Germinal center (tissue), 1 donor: ENCODE measurements at regions not wholly inside any gene's neighbourhood (a gene's known extent, or its start where the extent isn't known, plus 50 kb on each side); places are given as distances from the start of the nearest gene placed in this dataset.

Source experiments
- DNase-seq: peaks from one replicate; pipeline ENCODE4 v3.0.0; 2012; ENCODE audit warnings: mixed read lengths, low spot score

DNA sequence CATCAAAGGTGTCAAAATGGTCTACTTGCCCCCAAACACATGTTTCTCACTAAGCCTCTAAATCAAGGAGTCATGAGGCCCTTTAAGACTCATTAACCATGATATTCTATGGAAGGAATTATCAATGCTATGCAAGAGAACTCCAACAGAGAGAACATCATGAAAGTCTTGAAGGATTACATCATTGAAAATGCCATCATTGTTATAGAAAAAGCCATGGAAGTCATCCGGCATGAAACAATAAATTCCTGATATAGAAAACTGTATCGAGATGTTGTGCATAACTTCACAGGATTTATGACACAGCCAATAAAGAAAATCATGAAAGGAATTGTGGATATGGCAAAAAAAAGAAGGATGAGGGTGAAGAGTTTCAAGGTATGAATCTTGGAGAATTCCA lies 1363.6 kb upstream of the CDH2 start:
- no peak for DNase-seq

DNA sequence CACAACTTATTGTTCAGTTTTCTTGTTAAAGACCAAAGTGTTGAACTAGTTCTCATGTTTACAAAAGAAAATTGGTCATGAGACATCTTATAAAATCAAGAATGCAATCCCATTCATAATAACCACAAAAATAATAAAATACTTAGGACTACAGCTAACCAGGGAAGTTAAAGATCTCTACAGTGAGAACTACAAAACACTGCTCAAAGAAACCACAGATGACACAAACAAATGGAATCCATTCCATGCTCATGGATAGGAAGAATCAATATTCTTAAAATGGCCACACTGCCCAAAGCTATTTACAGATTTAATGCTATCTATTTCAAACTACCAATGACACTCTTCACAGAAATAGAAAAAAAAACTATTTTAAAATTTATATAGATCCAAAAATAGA lies 1354.8 kb upstream of the CDH2 start:
- DNase-seq: no peak

DNA sequence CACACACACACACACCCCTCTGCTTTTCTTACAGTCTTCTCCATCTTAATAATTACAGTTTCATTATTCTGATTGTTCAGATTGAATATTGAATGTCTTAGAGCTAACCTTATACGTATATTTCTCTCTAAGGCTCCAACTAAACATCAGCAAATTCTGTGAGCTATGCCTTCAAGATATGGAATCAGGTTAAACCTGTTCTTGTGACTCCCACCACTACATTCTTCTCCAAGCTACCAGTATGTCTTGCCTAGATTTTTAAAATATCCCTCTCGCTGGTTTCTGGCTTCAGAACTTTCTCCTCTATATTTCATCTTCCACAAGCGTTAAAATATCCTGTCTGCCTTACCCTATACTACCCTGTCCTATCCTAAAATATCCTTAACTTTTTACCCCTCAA lies 1346.4 kb upstream of the CDH2 start:
- no peak for DNase-seq

DNA sequence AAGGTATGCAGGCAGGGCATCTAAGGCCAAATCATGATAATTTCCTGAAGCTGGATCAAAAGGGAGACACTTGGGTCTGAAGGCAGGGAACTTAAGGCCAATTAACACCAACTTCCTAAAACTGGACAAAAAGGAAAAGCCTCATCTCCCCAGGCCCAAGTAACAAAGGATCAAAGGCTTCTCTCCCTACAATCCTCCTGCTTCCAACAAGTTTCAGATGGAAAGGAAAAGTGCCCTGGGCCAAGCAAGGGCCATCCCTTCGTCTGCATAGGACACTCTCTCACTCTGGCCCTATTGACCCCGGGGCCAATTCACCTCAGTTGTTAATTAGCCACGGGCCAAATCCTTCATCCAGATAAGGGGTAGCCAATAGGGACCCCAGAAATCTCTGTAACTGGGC lies 1335.8 kb upstream of the CDH2 start:
- DNase-seq: no peak

DNA sequence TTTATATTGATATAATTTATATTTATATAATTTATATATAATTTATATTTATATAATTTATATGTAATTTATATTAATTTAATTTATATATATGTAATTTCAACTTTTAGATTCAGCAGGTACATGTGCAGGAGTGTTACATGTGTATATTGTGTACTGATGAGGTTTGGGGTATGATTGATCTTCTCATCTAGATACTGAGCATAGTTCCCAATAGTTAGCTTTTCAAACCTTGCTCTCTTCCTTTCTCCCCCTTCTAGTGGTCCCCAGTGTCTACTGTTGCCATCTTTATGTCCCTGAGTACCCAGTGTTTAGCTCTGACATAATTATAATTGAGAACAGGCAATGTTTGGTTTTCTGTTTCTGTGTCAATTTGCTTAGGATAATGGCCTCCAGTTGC lies 1335.3 kb upstream of the CDH2 start:
- DNase-seq: no peak

DNA sequence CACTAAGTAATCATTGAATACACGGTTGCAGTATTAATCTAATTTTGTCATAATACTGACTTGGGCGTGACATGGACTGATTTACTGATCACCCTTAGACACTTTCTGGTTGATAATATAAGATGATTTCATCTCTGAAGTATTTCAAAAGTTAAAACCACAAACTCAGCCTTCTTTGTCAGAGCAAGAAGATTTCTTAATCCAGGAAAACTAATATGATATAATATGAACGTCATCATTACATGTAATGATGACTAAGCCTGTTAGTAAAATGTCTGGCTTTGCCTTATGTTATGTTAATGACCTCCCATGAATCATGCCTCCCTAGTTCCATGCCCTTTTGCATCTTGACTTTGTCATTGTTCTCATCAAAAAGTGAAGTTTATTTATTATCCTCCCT lies 1325.0 kb upstream of the CDH2 start:
- no peak for DNase-seq

DNA sequence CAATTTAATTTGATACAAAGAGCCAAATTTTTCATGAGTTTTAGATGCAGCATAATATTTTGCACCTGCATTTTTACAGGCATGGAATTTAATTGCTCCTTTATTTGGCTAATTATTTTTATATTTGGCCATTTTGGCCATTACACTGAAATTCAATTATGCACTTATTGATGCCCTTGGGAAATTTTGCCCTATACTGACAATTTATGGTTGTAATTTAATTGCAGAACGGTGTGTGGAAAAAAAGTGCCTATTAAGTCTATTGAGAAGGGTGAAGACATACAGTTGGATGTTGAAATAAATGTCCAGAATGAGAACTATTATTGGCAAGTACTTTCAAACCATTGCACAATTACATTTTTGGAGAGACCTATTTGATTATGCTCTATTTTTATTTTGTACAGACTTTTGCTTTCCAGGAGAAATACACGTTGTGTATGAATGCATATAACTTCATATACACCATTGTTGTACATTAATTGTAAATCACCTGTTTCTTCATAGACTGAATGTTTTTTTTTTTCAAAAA lies 1319.3 kb upstream of the CDH2 start:
- DNase-seq: no peak

DNA sequence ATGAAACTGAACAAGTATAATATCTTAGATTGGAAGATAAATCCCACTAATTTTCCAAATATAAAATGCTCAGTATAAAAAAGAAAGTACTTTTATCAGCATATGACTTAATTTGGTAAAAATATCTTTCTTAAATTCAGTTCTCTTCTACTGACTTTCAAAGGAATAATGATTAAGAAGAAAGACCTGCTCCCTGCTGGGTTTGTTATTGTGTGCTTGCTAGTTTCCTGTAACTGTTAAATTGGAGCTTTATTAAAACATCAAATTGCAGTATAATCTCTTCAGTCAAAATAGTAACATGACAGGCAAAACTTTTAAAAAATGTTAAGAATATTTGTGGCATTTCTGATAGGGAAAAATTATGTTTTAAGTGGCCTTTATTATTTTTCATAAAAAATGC lies 1317.4 kb upstream of the CDH2 start:
- DNase-seq: no peak

DNA sequence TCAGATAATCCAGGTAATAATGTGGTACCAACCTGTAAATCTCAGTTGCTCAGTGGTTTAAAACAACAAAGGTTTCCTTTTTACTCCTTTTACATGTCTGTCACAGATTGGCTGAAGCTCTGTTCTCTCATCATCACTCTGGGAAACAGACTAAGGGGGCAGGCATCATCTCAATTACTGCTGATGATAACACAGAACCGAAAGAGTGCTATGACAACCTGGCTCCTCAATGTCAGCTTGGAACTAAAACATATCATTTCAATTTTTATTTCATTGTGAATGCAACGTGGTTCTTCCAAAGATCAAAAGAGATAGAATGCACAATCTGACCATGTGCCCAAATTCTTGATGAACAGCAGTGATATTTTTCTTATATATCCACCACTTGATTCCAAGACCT lies 1315.0 kb upstream of the CDH2 start:
- no peak for DNase-seq

DNA sequence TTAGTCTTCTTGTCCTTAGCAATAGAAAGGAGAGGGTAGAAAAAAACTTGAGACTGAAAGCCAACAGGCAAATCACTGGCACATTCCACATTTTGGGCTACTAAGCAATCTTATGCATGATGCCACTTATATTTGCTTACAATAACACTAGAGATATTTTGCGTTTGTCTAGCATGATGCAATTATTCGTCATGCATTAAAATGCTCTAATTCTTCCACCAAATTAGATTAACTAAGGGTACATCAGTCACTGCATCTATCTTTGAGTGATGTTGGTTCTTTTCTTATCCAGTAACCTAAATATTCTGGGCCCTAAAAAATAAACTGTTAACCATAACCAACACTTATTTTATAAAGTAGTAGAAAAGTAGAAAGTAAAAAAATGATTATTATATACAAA lies 1311.7 kb upstream of the CDH2 start:
- no peak for DNase-seq

DNA sequence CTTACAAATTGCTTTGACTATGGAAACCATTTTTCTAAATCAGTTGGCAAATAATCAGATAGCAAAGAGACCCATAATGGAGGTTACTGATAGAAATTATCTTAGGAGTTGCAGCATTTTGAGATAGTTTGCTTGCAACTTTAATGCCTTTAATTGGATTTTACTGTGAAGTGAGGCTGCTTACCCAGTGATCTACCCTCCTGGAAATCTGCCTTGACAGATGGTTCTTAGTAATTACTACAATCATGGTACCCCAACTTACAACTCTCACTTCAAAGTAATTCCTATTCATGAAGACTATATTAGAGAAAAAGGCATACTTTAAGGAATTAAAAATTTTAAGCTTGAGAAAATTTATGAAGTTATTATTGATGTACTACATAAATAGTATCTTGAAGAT lies 1288.6 kb upstream of the CDH2 start:
- no peak for DNase-seq

DNA sequence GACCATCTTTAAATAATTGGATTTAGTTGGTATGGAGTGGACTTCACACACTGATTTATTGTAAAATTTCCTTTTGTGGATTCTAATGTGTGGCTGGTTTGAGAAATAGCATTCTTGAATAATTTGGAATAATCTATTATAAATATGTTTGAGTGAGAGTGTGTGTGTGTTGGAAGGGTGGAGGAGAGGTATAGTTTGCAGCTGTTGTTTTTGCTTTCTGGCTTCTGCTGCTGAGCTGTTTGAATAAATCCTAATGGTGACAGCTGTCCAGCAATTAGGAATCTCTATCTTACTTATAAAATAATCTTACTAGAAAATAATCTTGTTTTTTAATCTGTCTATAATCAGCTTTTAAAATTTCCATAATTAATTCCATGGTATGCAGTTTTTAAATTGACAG lies 1283.0 kb upstream of the CDH2 start:
- DNase-seq: no peak

DNA sequence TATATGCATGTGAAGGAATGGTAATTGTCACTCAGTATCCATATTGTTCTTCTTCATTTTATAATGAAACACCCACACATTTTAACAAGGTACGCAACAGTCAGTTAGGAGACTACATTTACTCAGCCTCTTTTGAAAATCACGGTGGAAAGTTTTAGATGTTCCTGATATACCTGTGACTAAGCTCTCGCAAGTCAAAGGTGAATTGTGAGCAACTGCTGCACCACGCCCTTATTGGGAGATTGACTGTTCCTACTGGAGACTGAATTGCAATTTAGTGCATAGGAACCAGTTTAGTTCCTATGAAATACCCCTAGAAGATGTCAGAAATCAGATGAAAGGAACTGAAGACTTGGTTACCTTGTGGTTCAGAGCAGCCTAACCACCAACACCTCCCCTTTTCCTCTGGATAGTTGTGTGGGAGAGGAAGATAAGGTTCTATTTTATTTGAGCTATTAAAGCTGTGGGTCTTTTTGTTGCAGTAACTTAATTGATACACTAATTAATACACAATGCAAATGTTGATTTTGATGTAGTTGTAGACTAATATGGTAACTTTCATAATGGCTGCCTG lies 1280.5 kb upstream of the CDH2 start:
- DNase-seq: no peak

DNA sequence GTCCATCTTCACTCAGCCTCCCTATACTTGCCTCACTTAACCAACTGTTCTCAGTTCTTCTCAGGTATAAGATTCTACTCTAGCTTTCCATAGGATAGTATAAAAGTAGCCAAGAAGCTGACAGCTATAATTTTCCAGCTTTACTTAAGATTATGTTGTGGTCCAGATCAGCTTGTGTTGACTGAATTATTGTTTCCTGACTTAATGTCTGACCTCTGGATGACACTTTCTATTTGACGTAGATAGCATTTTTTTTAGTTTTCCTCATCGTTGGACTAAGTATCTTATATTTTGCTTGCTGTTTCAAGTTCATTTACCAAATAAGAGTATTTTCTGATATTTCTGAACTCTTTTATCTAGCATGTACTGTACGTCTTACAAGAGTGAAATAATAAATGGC lies 1272.5 kb upstream of the CDH2 start:
- DNase-seq: no peak

DNA sequence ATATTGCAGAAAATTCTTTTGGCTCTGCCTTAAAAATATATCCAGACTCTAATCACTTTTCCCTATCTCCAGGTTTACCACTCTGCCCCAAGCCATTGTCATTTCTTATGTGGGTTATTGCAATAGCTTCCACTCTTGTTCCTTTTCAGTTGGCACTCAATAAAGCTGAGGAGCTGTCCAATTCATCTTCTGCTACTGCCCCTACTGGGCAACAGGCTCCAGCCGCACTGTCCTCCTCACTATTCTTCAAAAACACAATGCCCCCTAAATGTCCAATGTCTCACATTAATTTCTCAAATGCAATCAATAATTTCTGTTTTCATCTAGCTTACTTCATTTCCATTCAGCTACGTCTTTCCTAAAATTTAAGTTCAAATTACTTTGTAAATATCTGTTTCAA lies 1262.5 kb upstream of the CDH2 start:
- DNase-seq: no peak

DNA sequence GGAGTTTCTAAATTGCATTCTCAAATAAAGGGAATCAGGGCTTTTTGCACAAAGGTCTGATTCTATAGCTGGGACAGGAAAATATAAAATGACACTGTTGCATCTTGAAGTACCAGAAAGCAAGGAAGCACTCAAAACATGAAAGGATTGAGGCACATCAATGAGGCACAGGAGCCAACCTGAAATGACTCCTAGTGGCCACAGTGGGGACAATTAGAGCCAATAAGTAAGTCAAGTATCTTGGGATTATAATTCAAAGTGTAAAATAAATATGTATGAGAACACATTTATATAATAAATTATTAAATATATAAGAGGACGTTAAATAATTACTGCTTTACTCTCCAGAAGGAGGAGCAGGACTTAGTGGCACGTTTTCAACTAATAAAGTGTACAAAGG lies 1259.5 kb upstream of the CDH2 start:
- DNase-seq: no peak

DNA sequence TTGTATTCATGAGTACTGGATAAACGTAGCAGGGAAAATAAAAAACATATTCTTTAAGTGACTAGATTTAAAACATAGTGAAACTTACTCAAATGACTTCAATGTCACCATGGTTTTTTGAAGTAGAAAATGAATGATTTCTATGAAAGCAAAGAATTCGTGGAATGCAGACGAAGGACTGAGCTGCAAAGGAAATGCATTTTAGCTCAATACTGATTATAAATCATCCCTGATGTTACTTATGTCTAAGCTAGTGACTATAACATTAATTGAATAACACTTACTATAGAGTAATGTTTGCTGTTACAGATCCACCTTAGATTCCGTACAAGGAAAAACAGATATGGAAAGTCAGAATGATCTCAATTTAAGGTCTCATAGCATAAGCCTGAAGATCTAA lies 1257.7 kb upstream of the CDH2 start:
- DNase-seq: no peak

DNA sequence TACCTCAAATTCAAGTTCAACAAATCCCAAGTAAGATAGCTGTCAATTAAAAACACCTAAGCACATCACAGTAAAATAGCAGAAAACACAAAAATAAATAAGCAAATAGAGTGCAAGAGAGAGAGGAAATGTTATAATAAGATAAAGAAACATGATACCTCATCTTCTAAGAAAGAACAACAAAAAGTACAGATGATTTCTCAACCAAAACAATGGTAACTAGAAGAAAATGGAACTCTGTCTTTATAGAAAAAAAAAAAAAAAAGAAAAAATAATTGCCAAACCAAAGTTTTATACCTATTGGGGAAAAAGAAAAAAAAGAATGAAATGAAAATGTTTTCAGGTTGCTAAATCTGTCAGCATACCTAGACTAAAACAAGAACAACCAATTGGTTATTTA lies 1253.5 kb upstream of the CDH2 start:
- no peak for DNase-seq

DNA sequence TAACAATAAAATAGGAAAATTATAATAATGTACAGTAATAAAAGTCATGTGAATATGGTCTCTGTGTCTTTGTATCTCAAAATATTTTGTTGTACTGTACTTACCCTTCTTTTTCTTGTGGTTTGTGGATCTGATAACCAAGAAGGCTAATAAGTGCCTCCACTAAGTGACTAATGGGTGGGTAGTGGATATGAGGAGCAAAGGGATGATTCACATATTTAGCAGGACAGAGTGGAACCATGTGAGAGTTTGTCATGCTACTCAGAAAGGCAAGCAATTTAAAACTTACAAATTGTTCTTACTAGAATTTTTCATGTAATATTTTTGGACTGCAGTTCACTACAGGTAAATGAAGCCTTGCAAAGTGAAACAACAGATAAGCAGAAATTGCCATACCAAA lies 1241.2 kb upstream of the CDH2 start:
- DNase-seq: no peak

DNA sequence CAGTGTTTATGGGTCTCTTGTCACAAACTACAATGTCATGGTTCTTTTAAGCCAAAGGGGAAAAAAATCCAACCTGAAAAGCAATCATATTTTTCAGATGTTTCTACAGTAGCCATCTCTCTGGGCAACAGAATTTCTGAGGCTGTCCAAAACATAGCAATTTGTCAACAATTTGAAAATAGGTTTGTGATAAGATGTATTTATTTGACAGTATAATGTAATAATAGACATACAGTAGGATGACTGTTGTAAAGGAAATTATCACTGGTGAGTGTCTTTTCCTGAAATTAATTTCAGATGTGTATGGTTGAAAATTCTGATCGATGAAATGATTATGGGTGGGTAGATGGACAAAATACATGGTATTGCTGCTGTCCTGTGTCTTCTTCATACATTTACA lies 1230.1 kb upstream of the CDH2 start:
- no peak for DNase-seq

DNA sequence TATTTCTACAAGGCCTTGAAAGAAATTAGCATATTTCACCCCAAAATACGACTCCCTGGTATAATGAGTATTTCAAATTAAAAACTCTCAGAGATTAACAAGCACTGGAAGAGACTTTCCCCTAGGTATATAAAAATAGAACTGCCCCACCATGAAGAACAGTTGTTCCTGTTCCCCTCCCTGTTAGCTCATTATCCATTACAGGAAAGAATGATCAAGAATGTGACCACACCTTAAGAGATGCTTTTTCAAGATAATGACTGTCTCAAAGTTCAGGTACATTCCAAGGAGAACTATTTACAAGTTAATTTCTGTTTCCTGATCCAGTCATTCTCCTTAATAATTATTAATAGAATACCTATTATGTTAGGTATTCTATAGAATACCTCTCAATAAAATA lies 1220.6 kb upstream of the CDH2 start:
- no peak for DNase-seq

DNA sequence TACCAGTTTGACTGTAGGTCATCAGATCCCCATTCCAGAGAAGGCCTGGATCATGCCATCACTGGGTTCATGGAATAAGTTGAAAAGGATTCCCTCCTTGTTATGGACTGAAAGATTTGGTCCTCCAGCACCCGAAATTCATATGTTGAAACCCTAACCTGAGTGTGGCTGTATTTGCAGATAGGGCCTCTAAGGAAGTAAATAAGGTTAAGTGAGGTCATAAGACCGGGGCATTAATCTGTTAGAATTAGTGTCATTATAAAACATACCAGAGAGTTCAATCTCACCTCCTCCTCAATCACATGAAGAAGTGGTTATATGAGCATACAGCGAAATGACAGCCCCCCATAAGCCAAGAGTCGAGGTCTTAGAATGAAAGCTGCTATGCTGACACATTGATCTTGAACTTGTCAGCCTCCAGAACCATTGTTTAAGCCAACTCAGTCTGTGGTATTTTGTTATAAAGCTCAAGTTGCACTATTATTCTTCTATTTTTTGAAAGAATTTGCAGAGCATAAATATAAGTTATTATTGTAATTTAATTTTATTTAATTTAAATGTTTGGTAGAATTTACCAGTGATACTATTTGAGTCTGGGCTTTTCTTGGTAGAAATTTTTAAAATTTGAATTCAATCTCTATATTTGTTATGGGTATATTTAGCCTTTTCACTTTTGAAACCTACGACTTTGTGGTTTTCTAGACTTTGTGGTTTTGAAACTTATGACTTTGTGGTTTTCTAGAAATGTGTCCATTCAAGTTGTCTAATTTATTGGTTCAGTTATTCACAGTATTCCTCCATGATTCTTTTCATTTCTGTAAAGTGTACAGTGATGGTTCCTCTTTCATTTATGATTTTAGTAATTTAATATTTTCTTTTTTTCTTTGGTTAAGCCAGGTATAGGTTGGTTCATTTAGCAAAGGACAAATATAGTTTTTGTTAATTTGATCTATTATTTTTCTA lies 1206.7 kb upstream of the CDH2 start:
- no peak for DNase-seq

DNA sequence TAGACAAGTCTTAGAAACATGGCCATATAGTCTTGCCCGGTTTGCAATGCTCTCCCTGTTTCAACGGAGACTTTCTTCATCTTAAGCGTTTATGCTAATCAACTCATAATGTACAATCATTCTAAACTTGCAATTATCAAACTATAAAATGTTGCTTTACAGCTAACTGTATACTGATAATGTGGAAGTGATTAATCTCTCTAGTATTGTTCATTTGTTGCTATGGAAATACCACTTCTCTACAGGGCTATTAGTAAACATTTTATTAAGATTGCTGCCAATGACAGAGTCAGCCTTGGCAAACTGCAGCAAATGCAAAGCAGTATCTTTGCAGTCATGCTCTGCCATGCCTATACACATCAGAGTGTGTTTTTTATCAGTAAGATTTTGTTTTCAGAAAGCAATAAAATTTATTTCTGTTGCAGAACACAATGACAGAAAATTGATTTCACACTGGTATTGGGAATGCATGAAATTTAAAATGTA lies 1201.8 kb upstream of the CDH2 start:
- no peak for DNase-seq

DNA sequence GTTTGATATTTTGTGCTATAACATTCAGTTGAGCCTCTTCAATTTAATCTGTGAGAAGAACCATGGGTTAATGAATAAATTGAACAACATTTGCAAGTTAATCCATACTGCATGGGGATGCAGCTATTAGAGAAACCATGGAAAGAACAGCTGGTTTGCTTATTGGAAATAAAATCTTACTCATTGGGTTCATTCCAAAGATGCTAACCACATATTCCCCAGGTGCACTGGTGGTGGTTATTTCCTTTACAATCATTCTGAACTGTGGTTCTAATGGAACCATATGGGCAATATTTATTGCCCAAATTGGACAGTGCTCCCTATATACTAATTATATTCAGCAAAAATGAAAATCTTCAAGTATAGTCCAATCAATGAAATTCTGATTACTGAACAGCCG lies 1200.4 kb upstream of the CDH2 start:
- DNase-seq: no peak
